Neural cell (in vitro differentiated cells): ENCODE measurements at regions not wholly inside any gene's neighbourhood (a gene's known extent, or its start where the extent isn't known, plus 50 kb on each side); places are given as distances from the start of the nearest gene placed in this dataset.

Experiments used
- H2AFZ ChIP-seq: fragments of 200-600, 300-800 bp; sonication (generic), shearing (Covaris generic); 2 replicates; pipeline ENCODE4 v1.6.0; 2014; ENCODE audit warnings: low read depth, mild to moderate bottlenecking, antibody characterized with exemption, low read length, moderate library complexity
- H3F3A ChIP-seq: fragments of 200-600 bp; shearing (Covaris generic); 2 replicates; pipeline ENCODE4 v1.6.1; 2016; ENCODE audit warnings: mild to moderate bottlenecking, moderate library complexity, mixed read lengths, antibody characterized with exemption, low read length; ENCODE audit not compliant: insufficient read depth, poor library complexity, severe bottlenecking
- H3K27ac ChIP-seq: fragments of 200-600, 300-800 bp; sonication (generic), shearing (Covaris generic); 2 replicates; pipeline ENCODE4 v1.5.1; 2014; ENCODE audit warnings: mild to moderate bottlenecking, low read length, moderate library complexity
- H3K27me3 ChIP-seq: fragments of 300-800, 200-600 bp; sonication (generic), shearing (Covaris generic); 2 replicates; pipeline ENCODE4 v1.6.0; 2014; ENCODE audit warnings: mild to moderate bottlenecking, low read depth, low read length, moderate library complexity; ENCODE audit not compliant: insufficient read depth
- H3K36me3 ChIP-seq: fragments of 300-800, 200-600 bp; sonication (generic), shearing (Covaris generic); 2 replicates; pipeline ENCODE4 v1.5.1; 2014; ENCODE audit warnings: mild to moderate bottlenecking, antibody characterized with exemption, low read length, moderate library complexity; ENCODE audit not compliant: insufficient read depth
- H3K4me2 ChIP-seq: fragments of 300-800, 200-600 bp; sonication (generic), shearing (Covaris generic); 2 replicates; pipeline ENCODE4 v1.6.0; 2014; ENCODE audit warnings: mild to moderate bottlenecking, low read length
- H3K4me3 ChIP-seq: fragments of 300-800, 200-600 bp; sonication (generic), shearing (Covaris generic); 2 replicates; pipeline ENCODE4 v1.5.1; 2014; ENCODE audit warnings: mild to moderate bottlenecking, low read length, moderate library complexity
- H3K79me2 ChIP-seq: fragments of 200-600 bp; shearing (Covaris generic); replicated peaks from 2 replicates; pipeline ENCODE4 v1.6.0; 2014; ENCODE audit warnings: mild to moderate bottlenecking, low read length, moderate library complexity; ENCODE audit not compliant: insufficient read depth
- H3K9ac ChIP-seq: fragments of 300-800, 200-600 bp; sonication (generic), shearing (Covaris generic); 2 replicates; pipeline ENCODE4 v1.6.1; 2016; ENCODE audit warnings: mild to moderate bottlenecking, low read length, mixed read lengths
- H3K9me2 ChIP-seq: fragments of 200-600 bp; shearing (Covaris generic); 2 replicates; pipeline ENCODE4 v1.6.1; 2016; ENCODE audit warnings: mild to moderate bottlenecking, low read length, mixed read lengths; ENCODE audit not compliant: insufficient read depth
- H3K9me3 ChIP-seq: fragments of 200-600, 300-800 bp; sonication (generic), shearing (Covaris generic); 2 replicates; pipeline ENCODE4 v1.6.1; 2016; ENCODE audit warnings: mild to moderate bottlenecking, mixed run types, low read length, moderate library complexity, mixed read lengths
- H4K20me1 ChIP-seq: fragments of 200-600 bp; shearing (Covaris generic); 2 replicates; pipeline ENCODE4 v1.6.1; 2016; ENCODE audit warnings: mild to moderate bottlenecking, mixed run types; ENCODE audit not compliant: insufficient read depth
- EP300 ChIP-seq: fragments of 450-650 bp; conservative IDR thresholded peaks from 2 replicates; pipeline ENCODE4 v1.6.1; 2014; ENCODE audit warnings: antibody characterized with exemption, mild to moderate bottlenecking, moderate library complexity; ENCODE audit not compliant: poor library complexity, severe bottlenecking
- EZH2 ChIP-seq: fragments of 200-600, 300-800 bp; shearing (Covaris generic), sonication (generic); IDR thresholded peaks from 2 replicates; pipeline ENCODE4 v1.6.1; 2014; ENCODE audit warnings: antibody characterized with exemption, low read length, borderline replicate concordance, mild to moderate bottlenecking; ENCODE audit not compliant: insufficient read depth, poor library complexity, severe bottlenecking
- MXI1 ChIP-seq: fragments of 450-650 bp; conservative IDR thresholded peaks from 2 replicates; pipeline ENCODE4 v1.6.1; 2014; ENCODE audit warnings: antibody characterized with exemption, mild to moderate bottlenecking; ENCODE audit not compliant: poor library complexity, severe bottlenecking
- POLR2AphosphoS5 ChIP-seq: IDR thresholded peaks from 2 replicates; pipeline ENCODE4 v1.6.1; 2012
- RAD21 ChIP-seq: fragments of 450-650 bp; conservative IDR thresholded peaks from 2 replicates; pipeline ENCODE4 v1.6.1; 2014; ENCODE audit warnings: antibody characterized with exemption, mild to moderate bottlenecking, moderate library complexity
- SMC3 ChIP-seq: fragments of 450-650 bp; conservative IDR thresholded peaks from 2 replicates; pipeline ENCODE4 v1.6.1; 2014; ENCODE audit warnings: antibody characterized with exemption, mild to moderate bottlenecking, moderate library complexity; ENCODE audit not compliant: poor library complexity
- TAF1 ChIP-seq: IDR thresholded peaks from 2 replicates; pipeline ENCODE4 v1.6.1; 2012; ENCODE audit warnings: low read depth
- TF ChIP-seq, protein P1 (sequence below): IDR thresholded peaks from 2 replicates; pipeline ENCODE4 v1.6.1; 2012; ENCODE audit warnings: borderline replicate concordance
- TF ChIP-seq, protein P2 (sequence below): fragments of 450-650 bp; IDR thresholded peaks from 2 replicates; pipeline ENCODE4 v1.5.1; 2014; ENCODE audit warnings: antibody characterized with exemption, mild to moderate bottlenecking, moderate library complexity; ENCODE audit not compliant: poor library complexity, severe bottlenecking

DNA sequence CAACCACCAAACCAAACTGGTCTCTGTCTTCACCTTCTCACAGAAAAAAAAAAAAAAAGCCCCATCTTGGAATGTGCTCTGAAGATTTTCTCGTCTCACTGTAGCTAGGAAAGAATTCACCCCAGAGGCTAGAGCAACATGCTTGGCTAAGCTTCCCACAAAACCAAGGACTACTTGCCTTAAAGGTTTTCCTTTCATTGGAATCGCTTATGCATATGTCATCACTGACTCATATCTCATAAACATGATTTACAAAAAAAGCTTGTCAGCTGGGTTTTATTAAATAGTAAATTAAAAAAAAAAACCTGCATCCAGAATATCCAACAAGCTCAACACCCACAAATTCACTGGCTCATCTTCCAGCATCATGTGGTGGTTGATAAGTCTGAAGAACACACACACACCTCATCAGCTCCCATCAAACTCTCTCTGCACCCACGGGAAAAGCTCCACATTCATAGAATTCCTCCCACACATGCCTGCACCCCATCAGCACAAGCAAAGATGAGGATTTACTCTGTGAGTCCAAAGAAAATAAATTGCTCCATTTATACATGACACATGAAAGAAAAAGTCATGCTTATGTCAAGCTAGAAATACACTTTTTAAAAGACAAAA is 182.0 kb upstream of the TRIB2 start:
- H3K79me2 ChIP-seq = no peaks in the 10 kb centered on the region
- no peak overlapping the region for H3K4me3 ChIP-seq
- H4K20me1 ChIP-seq = no peaks in the 10 kb centered on the region
- H3K9me2 ChIP-seq = no peaks in the 10 kb centered on the region
- H2AFZ ChIP-seq = no peak overlapping the region
- H3K9ac ChIP-seq = no peak overlapping the region
- TF ChIP-seq, protein P1, sequence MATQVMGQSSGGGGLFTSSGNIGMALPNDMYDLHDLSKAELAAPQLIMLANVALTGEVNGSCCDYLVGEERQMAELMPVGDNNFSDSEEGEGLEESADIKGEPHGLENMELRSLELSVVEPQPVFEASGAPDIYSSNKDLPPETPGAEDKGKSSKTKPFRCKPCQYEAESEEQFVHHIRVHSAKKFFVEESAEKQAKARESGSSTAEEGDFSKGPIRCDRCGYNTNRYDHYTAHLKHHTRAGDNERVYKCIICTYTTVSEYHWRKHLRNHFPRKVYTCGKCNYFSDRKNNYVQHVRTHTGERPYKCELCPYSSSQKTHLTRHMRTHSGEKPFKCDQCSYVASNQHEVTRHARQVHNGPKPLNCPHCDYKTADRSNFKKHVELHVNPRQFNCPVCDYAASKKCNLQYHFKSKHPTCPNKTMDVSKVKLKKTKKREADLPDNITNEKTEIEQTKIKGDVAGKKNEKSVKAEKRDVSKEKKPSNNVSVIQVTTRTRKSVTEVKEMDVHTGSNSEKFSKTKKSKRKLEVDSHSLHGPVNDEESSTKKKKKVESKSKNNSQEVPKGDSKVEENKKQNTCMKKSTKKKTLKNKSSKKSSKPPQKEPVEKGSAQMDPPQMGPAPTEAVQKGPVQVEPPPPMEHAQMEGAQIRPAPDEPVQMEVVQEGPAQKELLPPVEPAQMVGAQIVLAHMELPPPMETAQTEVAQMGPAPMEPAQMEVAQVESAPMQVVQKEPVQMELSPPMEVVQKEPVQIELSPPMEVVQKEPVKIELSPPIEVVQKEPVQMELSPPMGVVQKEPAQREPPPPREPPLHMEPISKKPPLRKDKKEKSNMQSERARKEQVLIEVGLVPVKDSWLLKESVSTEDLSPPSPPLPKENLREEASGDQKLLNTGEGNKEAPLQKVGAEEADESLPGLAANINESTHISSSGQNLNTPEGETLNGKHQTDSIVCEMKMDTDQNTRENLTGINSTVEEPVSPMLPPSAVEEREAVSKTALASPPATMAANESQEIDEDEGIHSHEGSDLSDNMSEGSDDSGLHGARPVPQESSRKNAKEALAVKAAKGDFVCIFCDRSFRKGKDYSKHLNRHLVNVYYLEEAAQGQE = no peak
- TF ChIP-seq EP300 = no peak
- TF ChIP-seq, protein P2, sequence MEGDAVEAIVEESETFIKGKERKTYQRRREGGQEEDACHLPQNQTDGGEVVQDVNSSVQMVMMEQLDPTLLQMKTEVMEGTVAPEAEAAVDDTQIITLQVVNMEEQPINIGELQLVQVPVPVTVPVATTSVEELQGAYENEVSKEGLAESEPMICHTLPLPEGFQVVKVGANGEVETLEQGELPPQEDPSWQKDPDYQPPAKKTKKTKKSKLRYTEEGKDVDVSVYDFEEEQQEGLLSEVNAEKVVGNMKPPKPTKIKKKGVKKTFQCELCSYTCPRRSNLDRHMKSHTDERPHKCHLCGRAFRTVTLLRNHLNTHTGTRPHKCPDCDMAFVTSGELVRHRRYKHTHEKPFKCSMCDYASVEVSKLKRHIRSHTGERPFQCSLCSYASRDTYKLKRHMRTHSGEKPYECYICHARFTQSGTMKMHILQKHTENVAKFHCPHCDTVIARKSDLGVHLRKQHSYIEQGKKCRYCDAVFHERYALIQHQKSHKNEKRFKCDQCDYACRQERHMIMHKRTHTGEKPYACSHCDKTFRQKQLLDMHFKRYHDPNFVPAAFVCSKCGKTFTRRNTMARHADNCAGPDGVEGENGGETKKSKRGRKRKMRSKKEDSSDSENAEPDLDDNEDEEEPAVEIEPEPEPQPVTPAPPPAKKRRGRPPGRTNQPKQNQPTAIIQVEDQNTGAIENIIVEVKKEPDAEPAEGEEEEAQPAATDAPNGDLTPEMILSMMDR = no peak
- no peak for TF ChIP-seq SMC3
- no peak for TF ChIP-seq MXI1
- no peak for TF ChIP-seq TAF1
- TF ChIP-seq POLR2AphosphoS5 = no peak
- no peak for TF ChIP-seq EZH2
- no peak for TF ChIP-seq RAD21
- no peaks in the 10 kb centered on the region for H3K36me3 ChIP-seq
- no peaks in the 10 kb centered on the region for H3K9me3 ChIP-seq
- no peak overlapping the region for H3K4me2 ChIP-seq
- no peaks in the 10 kb centered on the region for H3F3A ChIP-seq
- H3K27ac ChIP-seq = no peak overlapping the region
- H3K27me3 ChIP-seq = no peaks in the 10 kb centered on the region

DNA sequence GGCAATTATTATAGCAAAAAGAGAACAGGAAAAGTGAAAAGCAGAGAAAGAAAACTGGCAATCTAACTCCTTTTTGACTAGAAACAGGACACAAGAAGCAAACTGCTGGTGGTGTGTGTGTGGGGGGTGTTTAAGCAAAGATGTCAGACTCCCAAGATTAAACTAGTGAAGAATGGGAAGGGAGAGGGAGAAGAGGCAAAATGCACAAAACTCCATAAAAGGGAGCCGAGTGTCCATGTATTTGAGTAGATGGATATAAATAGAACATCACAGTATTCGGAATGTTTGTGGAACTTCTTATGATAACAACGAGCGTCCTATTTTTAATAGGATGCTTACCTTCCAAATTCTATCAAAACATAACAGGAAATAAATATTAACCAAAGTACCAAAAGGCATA is 179.8 kb upstream of the TRIB2 start:
- H3K79me2 ChIP-seq = no peaks in the 10 kb centered on the region
- no peaks in the 10 kb centered on the region for H3K36me3 ChIP-seq
- H2AFZ ChIP-seq = no peak overlapping the region
- H3K9me2 ChIP-seq = no peaks in the 10 kb centered on the region
- TF ChIP-seq TAF1 = no peak
- no peak for TF ChIP-seq RAD21
- TF ChIP-seq EP300 = no peak
- TF ChIP-seq, protein P2 = no peak
- no peak for TF ChIP-seq POLR2AphosphoS5
- TF ChIP-seq MXI1 = no peak
- TF ChIP-seq, protein P1 = no peak
- H3F3A ChIP-seq = no peaks in the 10 kb centered on the region
- H3K27ac ChIP-seq = no peak overlapping the region
- H3K4me2 ChIP-seq = no peak overlapping the region
- no peaks in the 10 kb centered on the region for H3K27me3 ChIP-seq
- no peaks in the 10 kb centered on the region for H3K9me3 ChIP-seq
- no peak overlapping the region for H3K9ac ChIP-seq
- no peak overlapping the region for H3K4me3 ChIP-seq
- no peaks in the 10 kb centered on the region for H4K20me1 ChIP-seq
